SJSA1 (cell line): ENCODE measurements at regions not wholly inside any gene's neighbourhood (a gene's known extent, or its start where the extent isn't known, plus 50 kb on each side); places are given as distances from the start of the nearest gene placed in this dataset.

Experiments used
- DNase-seq, 2 experiments: peaks; one replicate each; pipeline ENCODE4 v3.0.0-alpha.2; 2015 to 2020; ENCODE audit warnings: low spot score in 2 of 2, low read depth in 1 of 2
- H3K27ac ChIP-seq: fragments of 250-450 bp; sonication (Bioruptor Pico); 2 replicates; pipeline ENCODE4 v1.5.1; 2020; ENCODE audit warnings: mild to moderate bottlenecking, moderate library complexity
- H3K27me3 ChIP-seq: fragments of 250-450 bp; sonication (Bioruptor Pico); replicated peaks from 2 replicates; pipeline ENCODE4 v1.5.1; 2020; ENCODE audit warnings: mild to moderate bottlenecking, moderate library complexity
- H3K36me3 ChIP-seq: fragments of 250-450 bp; sonication (Bioruptor Pico); 2 replicates; pipeline ENCODE4 v1.5.1; 2020; ENCODE audit warnings: mild to moderate bottlenecking
- H3K4me1 ChIP-seq: fragments of 250-450 bp; sonication (Bioruptor Pico); replicated peaks from 2 replicates; pipeline ENCODE4 v1.6.1; 2021; ENCODE audit warnings: mild to moderate bottlenecking
- H3K4me3 ChIP-seq: fragments of 250-450 bp; sonication (Bioruptor Pico); 2 replicates; pipeline ENCODE4 v1.5.1; 2020; ENCODE audit warnings: mild to moderate bottlenecking
- H3K9me3 ChIP-seq: fragments of 250-450 bp; sonication (Bioruptor Pico); replicated peaks from 2 replicates; pipeline ENCODE4 v1.5.1; 2020; ENCODE audit warnings: mild to moderate bottlenecking

DNA sequence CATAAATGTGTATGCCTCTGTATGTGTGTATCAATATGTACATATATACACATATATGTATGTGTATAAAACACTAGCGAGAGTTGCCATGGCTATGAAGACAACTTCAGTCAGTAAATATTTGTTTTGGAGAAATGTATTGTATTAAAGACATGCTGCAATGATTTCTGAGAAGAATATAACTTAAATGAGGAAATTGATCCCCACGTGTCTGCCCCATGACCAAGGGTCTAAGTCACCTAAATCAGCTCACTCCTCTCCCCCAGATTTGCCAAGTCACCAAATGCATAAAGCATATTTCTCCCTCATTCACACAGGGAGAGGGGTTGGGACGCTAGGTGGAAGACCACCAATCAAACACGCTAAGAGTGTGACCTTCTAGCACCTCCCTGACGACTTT, 58.3 kb upstream of the LYST start:
- Histone ChIP-seq H3K36me3 (no peaks in the 10 kb centered on the region), H3K4me1 (peaks cover 38% of the 10 kb centered on the region)
- DNase-seq = no peak

GRCh38 chr1:235923466-235924021, 56.8 kb upstream of the LYST start:
- H3K9me3 ChIP-seq = no peaks in the 10 kb centered on the region
- peaks cover 52% of the 10 kb centered on the region for H3K4me1 ChIP-seq
- H3K36me3 ChIP-seq = no peaks in the 10 kb centered on the region
- no peak overlapping the region for H3K4me3 ChIP-seq
- H3K27ac ChIP-seq = no peak overlapping the region
- H3K27me3 ChIP-seq = no peaks in the 10 kb centered on the region
- DNase-seq = no peak

More for the DNA sequence above, 58.3 kb upstream of the LYST start:
- H3K27ac ChIP-seq = no peak overlapping the region
- H3K9me3 ChIP-seq = no peaks in the 10 kb centered on the region
- H3K27me3 ChIP-seq = no peaks in the 10 kb centered on the region
- no peak overlapping the region for H3K4me3 ChIP-seq

DNA sequence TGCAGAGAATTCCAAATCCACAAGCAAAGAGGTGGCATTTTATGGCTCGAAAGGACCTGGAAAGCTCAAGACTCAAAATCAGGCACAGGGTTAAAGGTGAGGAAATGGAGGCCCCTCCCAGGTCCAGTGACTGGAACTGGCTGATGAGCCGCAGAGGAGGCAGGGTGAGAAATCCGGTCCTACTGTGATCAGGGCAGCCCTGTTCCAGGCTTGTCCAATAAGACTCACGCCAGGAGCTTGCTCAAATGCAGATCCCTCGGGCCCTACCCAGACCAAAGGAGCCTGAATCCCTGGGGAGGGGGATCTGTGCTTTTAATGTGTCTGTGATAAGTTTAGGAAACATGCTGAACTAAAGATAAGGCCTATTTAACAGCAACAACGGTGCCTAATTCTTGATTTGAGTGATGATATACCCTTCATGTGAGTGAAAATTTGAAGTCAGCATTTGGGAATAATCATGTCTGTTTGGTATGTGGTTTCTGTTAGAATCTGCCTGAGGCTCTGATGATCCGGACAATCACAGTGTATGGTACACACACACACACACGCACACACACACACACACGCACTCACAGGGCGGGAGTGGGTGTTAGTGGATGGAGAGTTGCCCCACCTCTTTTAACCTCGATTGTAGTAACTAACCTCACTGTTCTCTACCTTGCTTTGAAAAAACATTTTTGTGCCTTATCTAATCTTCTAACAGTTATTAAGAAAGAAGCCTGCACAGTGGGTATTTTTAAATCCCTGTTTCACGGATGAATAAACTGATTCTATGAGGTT, 54.1 kb upstream of the LYST start:
- peaks cover 77% of the 10 kb centered on the region for H3K4me1 ChIP-seq
- DNase-seq = no peak
- H3K27ac ChIP-seq = peak overlapping the region; percentile 65
- H3K36me3 ChIP-seq = no peaks in the 10 kb centered on the region
- no peaks in the 10 kb centered on the region for H3K27me3 ChIP-seq
- no peak overlapping the region for H3K4me3 ChIP-seq
- H3K9me3 ChIP-seq = no peaks in the 10 kb centered on the region

DNA sequence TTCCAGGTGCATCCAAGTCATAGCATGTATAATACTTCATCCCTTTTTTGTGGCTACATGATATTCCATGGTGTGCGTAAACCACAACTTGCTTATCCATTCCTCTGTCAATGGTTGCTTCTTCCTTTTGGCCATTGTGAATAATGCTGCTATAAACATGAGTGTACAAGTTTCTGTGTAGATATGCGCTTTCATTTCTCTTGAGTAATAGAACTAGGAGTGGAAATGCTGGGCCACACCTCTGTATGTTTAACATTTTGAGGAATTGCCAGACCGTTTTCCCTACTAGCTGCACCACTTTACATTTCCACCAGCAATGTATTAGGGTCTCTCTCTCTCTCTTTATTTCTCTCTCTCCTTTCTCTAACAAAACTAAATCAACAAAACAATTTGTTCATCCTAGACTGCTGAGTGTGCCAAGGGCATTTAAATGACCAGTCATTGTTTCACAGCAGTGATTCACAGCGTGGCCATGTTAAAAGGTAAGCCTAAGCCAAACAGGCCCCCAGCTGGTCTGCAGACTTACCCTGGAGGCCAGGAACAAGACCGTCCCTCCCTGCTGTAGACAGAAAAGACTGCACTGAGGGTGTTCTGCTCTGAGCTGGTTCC, 53.2 kb upstream of the LYST start:
- peaks cover 77% of the 10 kb centered on the region for H3K4me1 ChIP-seq
- no peak overlapping the region for H3K4me3 ChIP-seq
- H3K27me3 ChIP-seq = no peaks in the 10 kb centered on the region
- peak; percentile 84 to 85 for DNase-seq
- H3K9me3 ChIP-seq = no peaks in the 10 kb centered on the region
- H3K27ac ChIP-seq = peak overlapping the region; percentile 65
- no peaks in the 10 kb centered on the region for H3K36me3 ChIP-seq

DNA sequence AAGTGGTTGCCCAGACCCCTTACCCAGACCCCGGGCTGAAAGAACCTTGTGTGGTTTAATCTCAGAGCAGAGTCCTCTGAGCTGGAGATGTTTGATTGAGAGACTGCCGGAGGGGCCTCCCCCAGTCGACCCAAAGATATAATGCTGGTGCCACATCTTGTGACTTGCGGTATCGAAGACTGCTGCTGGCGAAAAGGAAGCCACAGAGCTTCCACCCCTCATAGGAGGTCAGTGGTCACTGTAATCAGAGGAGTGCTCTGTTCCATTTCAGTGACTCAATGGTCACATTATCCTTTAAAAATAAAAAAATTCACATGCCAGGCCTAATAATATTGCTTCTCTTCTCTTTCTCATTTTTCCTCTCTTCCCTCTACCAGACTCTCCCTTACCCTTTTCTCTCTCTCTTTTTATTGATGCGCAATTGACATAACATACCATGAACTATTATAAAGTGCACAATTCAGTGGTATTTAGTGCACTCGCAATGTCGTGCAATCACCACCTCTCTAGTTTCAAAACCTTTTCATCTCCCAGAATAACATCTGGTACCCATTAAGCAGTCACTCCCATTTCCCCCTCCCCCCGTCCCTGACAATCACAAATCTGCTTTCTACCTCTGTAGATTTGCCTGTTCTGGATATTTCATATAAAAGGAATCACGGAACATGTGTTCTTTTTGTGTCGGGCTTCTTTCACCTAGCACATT, 52.6 kb upstream of the LYST start:
- Histone ChIP-seq H3K9me3 (no peaks in the 10 kb centered on the region), H3K27ac (peak overlapping the region; percentile 65), H3K4me3 (no peak overlapping the region), H3K4me1 (peaks cover 78% of the 10 kb centered on the region), H3K36me3 (no peaks in the 10 kb centered on the region), H3K27me3 (no peaks in the 10 kb centered on the region)
- DNase-seq = peak in 1 of 2 experiments; percentile 69

DNA sequence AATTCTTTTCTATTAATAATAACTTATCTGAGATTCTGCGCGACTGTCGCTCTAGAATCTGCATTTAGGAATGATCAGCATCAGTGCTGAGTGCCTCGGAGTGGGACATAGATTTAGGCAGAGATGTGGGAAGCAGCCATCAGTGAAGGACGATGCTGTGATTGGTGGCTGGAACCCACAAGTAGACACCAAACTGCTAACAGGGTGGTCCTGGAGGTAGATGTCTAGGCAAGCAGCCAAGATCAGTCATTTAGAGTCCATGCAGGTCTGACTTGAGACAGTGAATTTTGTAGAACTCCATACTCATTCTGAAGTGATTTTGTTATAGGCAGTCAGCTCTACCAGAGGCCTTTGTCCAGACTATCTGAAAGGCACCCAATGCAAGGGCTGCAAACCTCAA, 51.8 kb upstream of the LYST start:
- H3K36me3 ChIP-seq = no peaks in the 10 kb centered on the region
- H3K27me3 ChIP-seq = no peaks in the 10 kb centered on the region
- H3K4me1 ChIP-seq = peaks cover 78% of the 10 kb centered on the region
- H3K9me3 ChIP-seq = no peaks in the 10 kb centered on the region
- peak overlapping the region; percentile 65 for H3K27ac ChIP-seq
- peak; percentile 78 to 79 for DNase-seq
- no peak overlapping the region for H3K4me3 ChIP-seq

GRCh38 chr1:235918032-235918431, 51.3 kb upstream of the LYST start:
- no peak for DNase-seq
- Histone ChIP-seq H3K27ac (peak overlapping the region; percentile 65), H3K36me3 (no peaks in the 10 kb centered on the region), H3K4me1 (peaks cover 78% of the 10 kb centered on the region), H3K27me3 (no peaks in the 10 kb centered on the region), H3K9me3 (no peaks in the 10 kb centered on the region), H3K4me3 (no peak overlapping the region)

DNA sequence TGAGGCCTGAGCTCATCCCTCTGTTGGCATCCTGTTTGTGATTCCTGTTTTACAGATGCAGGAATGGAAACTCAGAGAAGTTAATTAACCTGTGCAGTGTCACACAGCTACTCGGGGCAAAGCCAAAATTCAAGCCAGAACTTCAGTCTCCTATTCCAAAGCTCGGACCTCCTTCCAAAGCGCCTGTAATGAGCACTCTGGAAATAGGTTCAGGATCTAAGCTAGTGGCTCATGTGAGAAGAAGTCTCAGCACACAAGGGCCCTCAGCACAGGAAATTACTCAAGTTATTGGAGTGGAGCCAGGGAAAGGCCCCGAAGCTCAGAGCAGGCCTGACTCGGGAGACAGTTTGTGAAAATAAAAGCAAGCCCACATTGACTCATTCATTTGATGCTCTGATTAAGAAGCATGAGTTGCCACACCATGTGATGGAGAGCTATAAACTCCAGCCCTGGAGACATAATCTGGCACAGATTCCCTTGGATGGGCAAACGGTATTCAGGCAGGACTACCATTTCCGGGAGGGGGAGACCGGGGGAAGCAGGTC, 50.6 kb upstream of the LYST start:
- Histone ChIP-seq H3K9me3 (no peaks in the 10 kb centered on the region), H3K36me3 (no peaks in the 10 kb centered on the region), H3K27ac (peak overlapping the region; percentile 65), H3K4me3 (no peak overlapping the region), H3K27me3 (no peaks in the 10 kb centered on the region), H3K4me1 (peaks cover 77% of the 10 kb centered on the region)
- DNase-seq = peak; percentile 93 to 96
